ENCODE measurements at regions not wholly inside any gene's neighbourhood (a gene's known extent, or its start where the extent isn't known, plus 50 kb on each side); places are given as distances from the start of the nearest gene placed in this dataset.

DNA sequence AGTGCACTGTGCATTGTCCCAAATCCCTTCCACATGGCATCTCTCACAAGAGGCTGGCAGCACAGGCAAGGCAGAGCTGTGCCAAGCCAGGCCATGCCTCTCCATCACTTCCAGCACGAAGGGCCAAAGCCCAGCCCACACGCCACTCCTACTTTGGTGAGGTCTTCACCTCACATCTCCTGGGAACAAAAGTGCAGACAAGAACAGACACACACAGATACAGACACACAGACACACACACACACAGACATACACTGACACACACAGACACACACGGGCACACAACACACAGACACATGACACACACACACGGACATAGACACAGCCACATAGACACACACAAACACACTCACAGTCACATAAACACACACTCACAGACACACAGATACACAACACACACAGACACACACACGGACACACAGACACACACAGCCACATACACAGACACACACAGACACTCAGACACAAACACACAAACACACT is 233.3 kb downstream of the UACA start:
- H3K36me3 ChIP-seq (ENCODE audit: control insufficient read depth in 2 of 2, insufficient read depth in 2 of 2, low read length in 1 of 2) = no peaks in the 10 kb centered on the region
- no peak for DNase-seq (ENCODE audit: low read depth, low spot score)
- ChIA-PET POLR2A (no interaction called here), SMC1A (ENCODE audit: uncharacterized antibody, unreplicated experiment) (no interaction called here), RAD21 (ENCODE audit: unreplicated experiment) (interaction anchor here (0.5 kb wide), 1 partner anchor 938 kb away, joined by 3 read pairs; no protein-coding TSS in a partner anchor), CTCF (no interaction called here)
- WGBS (ENCODE audit: insufficient coverage, insufficient replicate concordance, low lambda C conversion rate, missing lambda C conversion rate) = 65% methylated on average over 5 of the region's 5 CpGs
- H4K20me1 ChIP-seq (ENCODE audit: control insufficient read depth, insufficient read depth) = no peaks in the 10 kb centered on the region
- intact Hi-C loops (cut with micrococcal nuclease; ENCODE audit: unreplicated experiment) = no loop called here
- FAIRE-seq = no peak
- ATAC-seq = no peak
- no peak overlapping the region for H3K9ac ChIP-seq (ENCODE audit: control insufficient read depth, insufficient read depth, low read length)
- H3K27ac ChIP-seq (ENCODE audit: control insufficient read depth, insufficient read depth) = no peak overlapping the region
- H3K4me3 ChIP-seq = no peak overlapping the region
- H2AFZ ChIP-seq (ENCODE audit: control insufficient read depth, low read depth, low read length) = no peak overlapping the region
- no peaks in the 10 kb centered on the region for H3K79me2 ChIP-seq (ENCODE audit: control insufficient read depth, insufficient read depth, low read length)
- in situ Hi-C loops (cut with MboI) = no loop called here
- H3K27me3 ChIP-seq (replicated peaks in 1 of 2; ENCODE audit: control insufficient read depth in 2 of 2, insufficient read depth in 2 of 2, low read length in 1 of 2) = no peaks in the 10 kb centered on the region
- H3K4me1 ChIP-seq (ENCODE audit: control insufficient read depth, insufficient read depth, low read length) = peaks cover 16% of the 10 kb centered on the region
- no TSS peak for BruUV-seq (replicated peaks)
- H3K4me2 ChIP-seq (ENCODE audit: control insufficient read depth, insufficient read depth) = no peak overlapping the region
- H3K9me3 ChIP-seq (replicated peaks; ENCODE audit: control insufficient read depth, insufficient read depth, low read length) = peaks cover 3% of the 10 kb centered on the region; the same call in 2 of the 3 replicates
- TF ChIP-seq, protein P1, sequence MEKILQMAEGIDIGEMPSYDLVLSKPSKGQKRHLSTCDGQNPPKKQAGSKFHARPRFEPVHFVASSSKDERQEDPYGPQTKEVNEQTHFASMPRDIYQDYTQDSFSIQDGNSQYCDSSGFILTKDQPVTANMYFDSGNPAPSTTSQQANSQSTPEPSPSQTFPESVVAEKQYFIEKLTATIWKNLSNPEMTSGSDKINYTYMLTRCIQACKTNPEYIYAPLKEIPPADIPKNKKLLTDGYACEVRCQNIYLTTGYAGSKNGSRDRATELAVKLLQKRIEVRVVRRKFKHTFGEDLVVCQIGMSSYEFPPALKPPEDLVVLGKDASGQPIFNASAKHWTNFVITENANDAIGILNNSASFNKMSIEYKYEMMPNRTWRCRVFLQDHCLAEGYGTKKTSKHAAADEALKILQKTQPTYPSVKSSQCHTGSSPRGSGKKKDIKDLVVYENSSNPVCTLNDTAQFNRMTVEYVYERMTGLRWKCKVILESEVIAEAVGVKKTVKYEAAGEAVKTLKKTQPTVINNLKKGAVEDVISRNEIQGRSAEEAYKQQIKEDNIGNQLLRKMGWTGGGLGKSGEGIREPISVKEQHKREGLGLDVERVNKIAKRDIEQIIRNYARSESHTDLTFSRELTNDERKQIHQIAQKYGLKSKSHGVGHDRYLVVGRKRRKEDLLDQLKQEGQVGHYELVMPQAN (conservative IDR thresholded peaks at IDR 0.05) = no peak
- TF ChIP-seq HDGF (IDR thresholded peaks at IDR 0.05) = peak; percentile 34; the same call in 1 of the 2 replicates

DNA sequence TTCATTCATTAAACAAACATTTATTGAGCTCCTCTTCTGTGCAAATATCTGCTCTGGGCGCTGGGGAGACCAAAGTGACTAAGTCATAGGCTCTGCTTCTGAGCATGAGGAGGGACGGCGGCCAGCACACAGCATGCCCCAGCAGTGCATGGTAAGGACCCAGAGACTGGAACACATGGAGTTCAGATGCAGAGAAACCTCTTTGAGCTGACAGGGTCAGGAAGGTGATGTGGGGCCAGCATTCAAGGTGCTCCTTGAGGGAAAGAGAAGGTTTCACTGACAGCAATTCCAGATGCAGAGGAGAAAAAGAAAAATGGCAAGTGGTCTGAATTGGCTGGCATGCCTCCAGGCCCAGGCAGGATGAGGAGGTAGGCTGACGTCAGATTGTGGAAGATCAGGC is 234.5 kb downstream of the UACA start:
- intact Hi-C loops (cut with micrococcal nuclease; ENCODE audit: unreplicated experiment) = no loop called here
- DNase-seq (ENCODE audit: low read depth, low spot score) = no peak
- RAD21 ChIA-PET (ENCODE audit: unreplicated experiment) = interaction anchor here (1.0 to 1.6 kb wide), 2 partner anchors 24 to 51 kb away, joined by 3 to 8 read pairs; no protein-coding TSS in a partner anchor

More for the DNA sequence above, 234.5 kb downstream of the UACA start:
- WGBS (ENCODE audit: insufficient coverage, insufficient replicate concordance, low lambda C conversion rate, missing lambda C conversion rate) = 97% methylated on average over 4 of the region's 4 CpGs
- Histone ChIP-seq H3K9me3 (replicated peaks; ENCODE audit: control insufficient read depth, insufficient read depth, low read length) (peaks cover 3% of the 10 kb centered on the region; the same call in 2 of the 3 replicates), H3K4me1 (ENCODE audit: control insufficient read depth, insufficient read depth, low read length) (peaks cover 15% of the 10 kb centered on the region), H3K36me3 (ENCODE audit: control insufficient read depth in 2 of 2, insufficient read depth in 2 of 2, low read length in 1 of 2) (no peaks in the 10 kb centered on the region), H2AFZ (ENCODE audit: control insufficient read depth, low read depth, low read length) (no peak overlapping the region; the same call in 1 of the 2 replicates), H3K9ac (ENCODE audit: control insufficient read depth, insufficient read depth, low read length) (no peak overlapping the region), H4K20me1 (ENCODE audit: control insufficient read depth, insufficient read depth) (no peaks in the 10 kb centered on the region), H3K4me2 (ENCODE audit: control insufficient read depth, insufficient read depth) (peak overlapping the region; percentile 93), H3K79me2 (ENCODE audit: control insufficient read depth, insufficient read depth, low read length) (no peaks in the 10 kb centered on the region), H3K4me3 (no peak overlapping the region), H3K27me3 (replicated peaks in 1 of 2; ENCODE audit: control insufficient read depth in 2 of 2, insufficient read depth in 2 of 2, low read length in 1 of 2) (no peaks in the 10 kb centered on the region), H3K27ac (ENCODE audit: control insufficient read depth, insufficient read depth) (no peak overlapping the region)
- TF ChIP-seq WRNIP1 (IDR thresholded peaks at IDR 0.05; ENCODE audit: borderline replicate concordance, low read depth, low read length) (no peak), SUPT20H (IDR thresholded peaks at IDR 0.05; ENCODE audit: borderline replicate concordance, control insufficient read depth, low read depth, low read length) (no peak), MXI1 (IDR thresholded peaks at IDR 0.05; ENCODE audit: low read depth, low read length) (no peak), RFX5 (IDR thresholded peaks at IDR 0.05; ENCODE audit: low read depth, low read length) (no peak), POLR2AphosphoS2 (IDR thresholded peaks at IDR 0.05; ENCODE audit: low read depth, low read length) (no peak), ATF7 (IDR thresholded peaks at IDR 0.05; ENCODE audit: low read depth) (no peak), ZNF217 (IDR thresholded peaks at IDR 0.05) (no peak), TCF12 (IDR thresholded peaks at IDR 0.05; ENCODE audit: low read depth, low read length) (no peak), CBFB (IDR thresholded peaks at IDR 0.05; ENCODE audit: low read depth) (no peak), SMAD1 (IDR thresholded peaks at IDR 0.05; ENCODE audit: low read depth, partially characterized antibody) (no peak), YBX1 (IDR thresholded peaks at IDR 0.05) (no peak), FOXK2 (IDR thresholded peaks at IDR 0.05) (no peak)
- no TSS peak for BruUV-seq (replicated peaks)
- POLR2A ChIA-PET = interaction anchor here (0.6 kb wide), 2 partner anchors 74 to 1930 kb away, joined by 3 to 4 read pairs; no protein-coding TSS in a partner anchor
- SMC1A ChIA-PET (ENCODE audit: uncharacterized antibody, unreplicated experiment) = no interaction called here
- ATAC-seq (no peak), FAIRE-seq (no peak)
- CTCF ChIA-PET = interaction anchor here (0.6 to 1.7 kb wide), 2 partner anchors 16 to 283 kb away, joined by 3 to 6 read pairs; no protein-coding TSS in a partner anchor
- in situ Hi-C loops (cut with MboI) = no loop called here
